CD14-positive monocyte (primary cell): ENCODE measurements at regions not wholly inside any gene's neighbourhood (a gene's known extent, or its start where the extent isn't known, plus 50 kb on each side); places are given as distances from the start of the nearest gene placed in this dataset.
"Not testable (repeated sequence)": the region's sequence is repeated elsewhere in the genome, so short reads cannot be mapped to it uniquely, and the experiment has no call there.

Experiments
- DNase-seq, 3 donors: peaks; one replicate each; pipeline ENCODE4 v3.0.0-alpha.2; 2011 to 2022
- H2AFZ ChIP-seq: 2 replicates; pipeline ENCODE4 v1.6.0; 2012; ENCODE audit warnings: mild to moderate bottlenecking, low read depth, low read length, inconsistent platforms; ENCODE audit not compliant: insufficient read depth, poor library complexity, severe bottlenecking
- H3K27ac ChIP-seq, 2 donors: 1 replicate in 1 of 2; 2 replicates in 1 of 2; pipeline ENCODE4 v1.5.1; 2012 to 2013; ENCODE audit warnings: low read length in 2 of 2, control low read depth in 1 of 2, inconsistent platforms in 1 of 2, low read depth in 1 of 2, mild to moderate bottlenecking in 1 of 2
- H3K27me3 ChIP-seq, 2 donors: one replicate each; pipeline versions ENCODE4 v1.6.0 to v1.6.1; 2011 to 2013; ENCODE audit warnings: low read length in 2 of 2; ENCODE audit not compliant: control insufficient read depth in 2 of 2, insufficient read depth in 2 of 2
- H3K36me3 ChIP-seq, 2 donors: replicated peaks in 1 of 2; 1 replicate in 1 of 2; 2 replicates in 1 of 2; pipeline versions ENCODE4 v1.5.1 to v1.6.1; 2012 to 2013; ENCODE audit warnings: low read length in 2 of 2, control low read depth in 1 of 2, inconsistent platforms in 1 of 2, mild to moderate bottlenecking in 1 of 2; ENCODE audit not compliant: insufficient read depth in 2 of 2, control insufficient read depth in 1 of 2
- H3K4me1 ChIP-seq, 2 donors: 1 replicate in 1 of 2; 2 replicates in 1 of 2; pipeline versions ENCODE4 v1.5.1 to v1.6.1; 2012 to 2013; ENCODE audit warnings: low read length in 2 of 2, control low read depth in 1 of 2, inconsistent platforms in 1 of 2, mild to moderate bottlenecking in 1 of 2, moderate library complexity in 1 of 2; ENCODE audit not compliant: insufficient read depth in 2 of 2, control insufficient read depth in 1 of 2
- H3K4me2 ChIP-seq: replicated peaks from 2 replicates; pipeline ENCODE3; 2012; ENCODE audit warnings: low read length, moderate library complexity, mild to moderate bottlenecking; ENCODE audit not compliant: poor library complexity, severe bottlenecking; ENCODE audit errors: extremely low read depth
- H3K4me3 ChIP-seq, 3 experiments: fragments of 200-600 bp in 1 of 3; sonication (generic) in 1 of 3; replicated peaks in 1 of 3; 1 replicate in 2 of 3; 2 replicates in 1 of 3; pipeline ENCODE4 v1.5.1; 2011 to 2013; ENCODE audit warnings: low read length in 3 of 3, mild to moderate bottlenecking in 3 of 3, control low read depth in 2 of 3, low read depth in 2 of 3, inconsistent platforms in 1 of 3, moderate library complexity in 1 of 3
- H3K79me2 ChIP-seq: 2 replicates; pipeline ENCODE4 v1.6.0; 2012; ENCODE audit warnings: mild to moderate bottlenecking, control low read depth, inconsistent platforms, low read length, moderate library complexity; ENCODE audit not compliant: insufficient read depth
- H3K9ac ChIP-seq: 2 replicates; pipeline ENCODE4 v1.6.0; 2017; ENCODE audit warnings: low read length, mild to moderate bottlenecking; ENCODE audit not compliant: insufficient read depth, poor library complexity, severe bottlenecking
- H3K9me3 ChIP-seq, 2 donors: replicated peaks in 1 of 2; 1 replicate in 1 of 2; 2 replicates in 1 of 2; pipeline versions ENCODE4 v1.5.1 to v1.6.1; 2012 to 2013; ENCODE audit warnings: low read length in 2 of 2, control low read depth in 1 of 2; ENCODE audit not compliant: control insufficient read depth in 1 of 2, insufficient read depth in 1 of 2
- H4K20me1 ChIP-seq: 2 replicates; pipeline ENCODE4 v1.6.0; 2012; ENCODE audit warnings: mild to moderate bottlenecking, low read length, control low read depth, moderate library complexity; ENCODE audit not compliant: insufficient read depth
- H3K27ac Mint-ChIP-seq, 7 donors: one replicate each; pipeline ENCODE4 v1.8.0; 2020; ENCODE audit warnings: mild to moderate bottlenecking in 7 of 7, mixed read lengths in 7 of 7, moderate library complexity in 6 of 7, inconsistent platforms in 2 of 7
- H3K27me3 Mint-ChIP-seq, 3 donors: one replicate each; pipeline ENCODE4 v1.8.0; 2021 to 2022; ENCODE audit warnings: low read depth in 3 of 3, mild to moderate bottlenecking in 3 of 3, mixed read lengths in 3 of 3, moderate library complexity in 3 of 3, inconsistent platforms in 1 of 3
- H3K36me3 Mint-ChIP-seq, 2 donors: one replicate each; pipeline ENCODE4 v1.8.0; 2020; ENCODE audit warnings: mixed read lengths in 2 of 2, inconsistent platforms in 1 of 2, mild to moderate bottlenecking in 1 of 2
- H3K4me1 Mint-ChIP-seq: one replicate; pipeline ENCODE4 v1.8.0; 2020; ENCODE audit warnings: mild to moderate bottlenecking, mixed read lengths
- H3K4me3 Mint-ChIP-seq, 2 donors: one replicate each; pipeline ENCODE4 v1.8.0; 2020; ENCODE audit warnings: mild to moderate bottlenecking in 2 of 2, mixed read lengths in 2 of 2, moderate library complexity in 1 of 2
- H3K9me3 Mint-ChIP-seq, 7 donors: one replicate each; pipeline ENCODE4 v1.8.0; 2020 to 2022; ENCODE audit warnings: mixed read lengths in 7 of 7, mild to moderate bottlenecking in 6 of 7, moderate library complexity in 6 of 7, inconsistent platforms in 2 of 7
- CTCF ChIP-seq: fragments of 200-600 bp; IDR thresholded peaks from one replicate; pipeline ENCODE4 v1.8.0; 2022; ENCODE audit warnings: antibody characterized with exemption, mild to moderate bottlenecking
- WGBS: methylation state at CpG from one replicate; pipeline ENCODE4 v1.1.5; 2013; ENCODE audit warnings: missing lambda C conversion rate; ENCODE audit not compliant: insufficient coverage; 5-methylcytosine and 5-hydroxymethylcytosine counted together
- intact Hi-C, 2 donors: fragments of 100-400 bp; cut with micrococcal nuclease; formaldehyde crosslinking; loops; one replicate each; pipeline versions ENCODE4 v1.15.0 to v1.15.1; 2023

GRCh38 chr5:29190398-29190797 lies 2003.1 kb upstream of the CDH6 start:
- H4K20me1 ChIP-seq, DNase-seq, H3K4me3 Mint-ChIP-seq, intact Hi-C loops, H3K4me1 Mint-ChIP-seq, H3K9me3 ChIP-seq, H3K9me3 Mint-ChIP-seq, H3K27ac ChIP-seq, H3K27me3 ChIP-seq, H3K36me3 Mint-ChIP-seq, H3K79me2 ChIP-seq, H3K4me2 ChIP-seq, H3K27ac Mint-ChIP-seq, H3K9ac ChIP-seq, H3K36me3 ChIP-seq, H3K4me3 ChIP-seq, H3K27me3 Mint-ChIP-seq, H3K4me1 ChIP-seq, H2AFZ ChIP-seq: not testable (repeated sequence)
- no CpG with 5 or more reads among the region's 1 CpG for WGBS

GRCh38 chr5:29186380-29186779 lies 2007.1 kb upstream of the CDH6 start:
- DNase-seq, intact Hi-C loops, H3K4me1 Mint-ChIP-seq, H3K4me1 ChIP-seq, H3K27me3 Mint-ChIP-seq, H4K20me1 ChIP-seq, H3K9me3 ChIP-seq, H3K4me3 Mint-ChIP-seq, H3K4me3 ChIP-seq, H3K36me3 Mint-ChIP-seq, H3K9me3 Mint-ChIP-seq, H2AFZ ChIP-seq, H3K79me2 ChIP-seq, H3K27me3 ChIP-seq, H3K36me3 ChIP-seq, H3K4me2 ChIP-seq, H3K27ac ChIP-seq, H3K27ac Mint-ChIP-seq, H3K9ac ChIP-seq: not testable (repeated sequence)
- no CpG with 5 or more reads among the region's 5 CpGs for WGBS

- Histone ChIP-seq H3K27me3 (no peaks in the 10 kb centered on the region), H3K4me3 (no peak overlapping the region), H3K4me2 (no peak overlapping the region), H3K4me1 (no peaks in the 10 kb centered on the region), H2AFZ (no peak overlapping the region), H3K79me2 (no peaks in the 10 kb centered on the region), H3K36me3 (no peaks in the 10 kb centered on the region), H3K27ac (no peak overlapping the region), H3K9me3 (no peaks in the 10 kb centered on the region), H4K20me1 (no peaks in the 10 kb centered on the region), H3K9ac (no peak overlapping the region)
- no peaks in the 10 kb centered on the region for H3K4me1 Mint-ChIP-seq
- H3K9me3 Mint-ChIP-seq: peaks cover 0 to 2% (median 0%) of the 10 kb centered on the region in 7 donors
- DNase-seq: no peak
- no peak for TF ChIP-seq CTCF
- WGBS: no CpG with 5 or more reads among the region's 1 CpG
- H3K36me3 Mint-ChIP-seq: no peaks in the 10 kb centered on the region
- H3K27me3 Mint-ChIP-seq: no peaks in the 10 kb centered on the region
- intact Hi-C loops: no loop called here
- H3K27ac Mint-ChIP-seq: no peak overlapping the region
- H3K4me3 Mint-ChIP-seq: no peak overlapping the region
Observed at GRCh38 chr5:29185558-29185957, 2007.9 kb upstream of the CDH6 start.
